GM18907 (cell line): ENCODE measurements at regions not wholly inside any gene's neighbourhood (a gene's known extent, or its start where the extent isn't known, plus 50 kb on each side); places are given as distances from the start of the nearest gene placed in this dataset.
"Not testable (repeated sequence)": the region's sequence is repeated elsewhere in the genome, so short reads cannot be mapped to it uniquely, and the experiment has no call there.

ENCODE experiments used
- ATAC-seq: cut with Tn5 transposase; IDR thresholded peaks from one replicate; pipeline ENCODE4 v1.9.1; 2021; ENCODE audit warnings: mild to moderate bottlenecking, moderate library complexity; ENCODE audit not compliant: unreplicated experiment

- ATAC-seq, result no peak
Observed at GRCh38 chr20:16863303-16863702, 115.1 kb downstream of the OTOR start.

GRCh38 chr20:16864069-16864468 lies 115.9 kb downstream of the OTOR start:
- ATAC-seq, result no peak

GRCh38 chr20:16864963-16865362 lies 116.8 kb downstream of the OTOR start:
- ATAC-seq, result no peak

- ATAC-seq, result no peak
Observed at GRCh38 chr20:16865406-16865805, 117.2 kb downstream of the OTOR start.

- ATAC-seq, result not testable (repeated sequence)
Observed at GRCh38 chr20:16873124-16873523, 125.0 kb downstream of the OTOR start.

- ATAC-seq, result no peak
Observed at GRCh38 chr20:16877053-16877554, 128.9 kb downstream of the OTOR start.

- ATAC-seq, result no peak
Observed at GRCh38 chr20:16885746-16886145, 137.6 kb downstream of the OTOR start.

GRCh38 chr20:16898433-16898832 lies 150.3 kb downstream of the OTOR start:
- no peak for ATAC-seq

- no peak for ATAC-seq
Observed at GRCh38 chr20:16902662-16903061, 154.5 kb downstream of the OTOR start.

- ATAC-seq, result no peak
Observed at GRCh38 chr20:16904751-16905150, 156.6 kb downstream of the OTOR start.

GRCh38 chr20:16914277-16914676 lies 166.1 kb downstream of the OTOR start:
- no peak for ATAC-seq

GRCh38 chr20:16916165-16916564 lies 168.0 kb downstream of the OTOR start:
- ATAC-seq, result no peak

GRCh38 chr20:16917636-16918035 lies 169.5 kb downstream of the OTOR start:
- ATAC-seq, result no peak

- ATAC-seq, result no peak
Observed at GRCh38 chr20:16918366-16918765, 170.2 kb downstream of the OTOR start.

GRCh38 chr20:16919841-16920240 lies 171.7 kb downstream of the OTOR start:
- no peak for ATAC-seq

GRCh38 chr20:16922834-16923233 lies 174.7 kb downstream of the OTOR start:
- ATAC-seq, result no peak

- ATAC-seq, result no peak
Observed at GRCh38 chr20:16926626-16927430, 178.7 kb downstream of the OTOR start.

- no peak for ATAC-seq
Observed at GRCh38 chr20:16929756-16930155, 181.6 kb downstream of the OTOR start.

GRCh38 chr20:16930656-16931055 lies 182.5 kb downstream of the OTOR start:
- ATAC-seq, result no peak

GRCh38 chr20:16939051-16939450 lies 190.9 kb downstream of the OTOR start:
- ATAC-seq, result no peak

GRCh38 chr20:16940701-16941100 lies 192.5 kb downstream of the OTOR start:
- no peak for ATAC-seq

- ATAC-seq, result no peak
Observed at GRCh38 chr20:16942051-16942450, 193.9 kb downstream of the OTOR start.

GRCh38 chr20:16942756-16943155 lies 194.6 kb downstream of the OTOR start:
- no peak for ATAC-seq
